Tibial nerve (tissue), 4 donors: ENCODE measurements at regions not wholly inside any gene's neighbourhood (a gene's known extent, or its start where the extent isn't known, plus 50 kb on each side); places are given as distances from the start of the nearest gene placed in this dataset.
"Not testable (repeated sequence)": the region's sequence is repeated elsewhere in the genome, so short reads cannot be mapped to it uniquely, and the experiment has no call there.

Experiments used
- CTCF ChIP-seq, 5 experiments: fragments of 200-600 bp in 3 of 5; fragments of 450-650 bp in 2 of 5; sonication (generic) in 3 of 5; IDR thresholded peaks; one replicate each; pipeline ENCODE4 v1.5.1; 2016 to 2019; ENCODE audit warnings: antibody characterized with exemption in 5 of 5, mild to moderate bottlenecking in 3 of 5, moderate library complexity in 2 of 5
- EP300 ChIP-seq, 2 donors: sonication (generic); formaldehyde crosslinking; IDR thresholded peaks; one replicate each; pipeline ENCODE4 v1.6.1; 2017; ENCODE audit warnings: antibody characterized with exemption in 2 of 2, mild to moderate bottlenecking in 1 of 2

- not testable (repeated sequence) for TF ChIP-seq CTCF, EP300 (IDR thresholded peaks at IDR 0.05)
Observed at GRCh38 chrX:45800746-45801453, 600.2 kb upstream of the DIPK2B start.
